HL-60 (cell line): ENCODE measurements at regions not wholly inside any gene's neighbourhood (a gene's known extent, or its start where the extent isn't known, plus 50 kb on each side); places are given as distances from the start of the nearest gene placed in this dataset.

Source experiments
- GABPA ChIP-seq: IDR thresholded peaks from 2 replicates; pipeline ENCODE4 v1.6.1; 2012; ENCODE audit warnings: low read depth
- POLR2AphosphoS5 ChIP-seq: IDR thresholded peaks from 2 replicates; pipeline ENCODE4 v1.6.1; 2012; ENCODE audit warnings: low read depth
- SPI1 ChIP-seq: IDR thresholded peaks from 2 replicates; pipeline ENCODE4 v1.6.1; 2012; ENCODE audit warnings: low read depth, mild to moderate bottlenecking, borderline replicate concordance
- TF ChIP-seq, protein P1 (sequence below): IDR thresholded peaks from one replicate; pipeline ENCODE4 v1.5.1; 2011; ENCODE audit warnings: low read length, control low read depth, inconsistent platforms; ENCODE audit not compliant: insufficient read depth
- TF ChIP-seq, protein P2 (sequence below): IDR thresholded peaks from 2 replicates; pipeline ENCODE4 v1.6.1; 2012; ENCODE audit warnings: low read depth; ENCODE audit not compliant: insufficient replicate concordance

DNA sequence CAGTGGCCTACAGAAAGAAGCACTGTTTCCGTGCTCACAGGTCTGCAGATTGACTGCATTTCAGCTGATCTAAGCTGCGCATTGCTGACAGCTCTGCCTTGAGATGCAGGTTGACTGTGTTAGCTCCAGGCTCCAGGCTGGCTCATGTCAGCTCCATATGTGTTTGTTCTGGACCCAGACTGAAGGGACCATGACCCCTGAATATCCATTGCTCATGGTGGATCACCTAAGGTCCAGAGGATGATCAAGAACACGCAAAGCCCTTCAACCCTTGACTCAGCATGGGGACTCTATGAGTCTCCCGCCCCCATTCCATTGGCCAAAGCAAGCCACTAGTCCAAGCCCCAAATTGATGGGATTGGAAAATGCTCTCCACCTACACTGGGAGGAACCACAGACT is 239.3 kb upstream of the C16orf82 start:
- TF ChIP-seq, protein P1, sequence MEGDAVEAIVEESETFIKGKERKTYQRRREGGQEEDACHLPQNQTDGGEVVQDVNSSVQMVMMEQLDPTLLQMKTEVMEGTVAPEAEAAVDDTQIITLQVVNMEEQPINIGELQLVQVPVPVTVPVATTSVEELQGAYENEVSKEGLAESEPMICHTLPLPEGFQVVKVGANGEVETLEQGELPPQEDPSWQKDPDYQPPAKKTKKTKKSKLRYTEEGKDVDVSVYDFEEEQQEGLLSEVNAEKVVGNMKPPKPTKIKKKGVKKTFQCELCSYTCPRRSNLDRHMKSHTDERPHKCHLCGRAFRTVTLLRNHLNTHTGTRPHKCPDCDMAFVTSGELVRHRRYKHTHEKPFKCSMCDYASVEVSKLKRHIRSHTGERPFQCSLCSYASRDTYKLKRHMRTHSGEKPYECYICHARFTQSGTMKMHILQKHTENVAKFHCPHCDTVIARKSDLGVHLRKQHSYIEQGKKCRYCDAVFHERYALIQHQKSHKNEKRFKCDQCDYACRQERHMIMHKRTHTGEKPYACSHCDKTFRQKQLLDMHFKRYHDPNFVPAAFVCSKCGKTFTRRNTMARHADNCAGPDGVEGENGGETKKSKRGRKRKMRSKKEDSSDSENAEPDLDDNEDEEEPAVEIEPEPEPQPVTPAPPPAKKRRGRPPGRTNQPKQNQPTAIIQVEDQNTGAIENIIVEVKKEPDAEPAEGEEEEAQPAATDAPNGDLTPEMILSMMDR = no peak
- TF ChIP-seq GABPA (no peak), POLR2AphosphoS5 (no peak), SPI1 (no peak)
- TF ChIP-seq, protein P2, sequence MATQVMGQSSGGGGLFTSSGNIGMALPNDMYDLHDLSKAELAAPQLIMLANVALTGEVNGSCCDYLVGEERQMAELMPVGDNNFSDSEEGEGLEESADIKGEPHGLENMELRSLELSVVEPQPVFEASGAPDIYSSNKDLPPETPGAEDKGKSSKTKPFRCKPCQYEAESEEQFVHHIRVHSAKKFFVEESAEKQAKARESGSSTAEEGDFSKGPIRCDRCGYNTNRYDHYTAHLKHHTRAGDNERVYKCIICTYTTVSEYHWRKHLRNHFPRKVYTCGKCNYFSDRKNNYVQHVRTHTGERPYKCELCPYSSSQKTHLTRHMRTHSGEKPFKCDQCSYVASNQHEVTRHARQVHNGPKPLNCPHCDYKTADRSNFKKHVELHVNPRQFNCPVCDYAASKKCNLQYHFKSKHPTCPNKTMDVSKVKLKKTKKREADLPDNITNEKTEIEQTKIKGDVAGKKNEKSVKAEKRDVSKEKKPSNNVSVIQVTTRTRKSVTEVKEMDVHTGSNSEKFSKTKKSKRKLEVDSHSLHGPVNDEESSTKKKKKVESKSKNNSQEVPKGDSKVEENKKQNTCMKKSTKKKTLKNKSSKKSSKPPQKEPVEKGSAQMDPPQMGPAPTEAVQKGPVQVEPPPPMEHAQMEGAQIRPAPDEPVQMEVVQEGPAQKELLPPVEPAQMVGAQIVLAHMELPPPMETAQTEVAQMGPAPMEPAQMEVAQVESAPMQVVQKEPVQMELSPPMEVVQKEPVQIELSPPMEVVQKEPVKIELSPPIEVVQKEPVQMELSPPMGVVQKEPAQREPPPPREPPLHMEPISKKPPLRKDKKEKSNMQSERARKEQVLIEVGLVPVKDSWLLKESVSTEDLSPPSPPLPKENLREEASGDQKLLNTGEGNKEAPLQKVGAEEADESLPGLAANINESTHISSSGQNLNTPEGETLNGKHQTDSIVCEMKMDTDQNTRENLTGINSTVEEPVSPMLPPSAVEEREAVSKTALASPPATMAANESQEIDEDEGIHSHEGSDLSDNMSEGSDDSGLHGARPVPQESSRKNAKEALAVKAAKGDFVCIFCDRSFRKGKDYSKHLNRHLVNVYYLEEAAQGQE = no peak
